ENCODE measurements at regions not wholly inside any gene's neighbourhood (a gene's known extent, or its start where the extent isn't known, plus 50 kb on each side); places are given as distances from the start of the nearest gene placed in this dataset.
"Not testable (repeated sequence)": the region's sequence is repeated elsewhere in the genome, so short reads cannot be mapped to it uniquely, and the experiment has no call there.

DNA sequence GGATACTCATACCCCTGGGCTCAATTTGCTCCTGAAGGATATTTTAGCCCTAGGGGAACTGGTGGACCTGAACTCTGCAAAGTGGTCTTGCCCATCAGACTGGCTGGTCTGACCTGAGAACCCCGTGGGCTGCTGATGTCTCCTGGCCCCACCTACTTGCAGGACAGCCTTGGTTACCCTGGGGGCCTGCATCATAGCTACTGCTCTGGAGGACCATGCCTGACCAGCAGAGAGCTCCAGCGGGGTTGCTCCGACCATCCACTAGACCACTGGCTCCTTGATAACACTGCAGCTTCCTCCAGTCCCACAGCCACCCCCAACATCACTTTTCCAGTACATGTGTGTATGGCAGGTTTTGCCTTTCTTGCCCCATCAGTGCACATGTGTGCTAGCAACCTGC is 331.6 kb upstream of the BRINP3 start:
- no peaks in the 10 kb centered on the region for H3K79me2 ChIP-seq
- H3K27me3 ChIP-seq, result no peaks in the 10 kb centered on the region
- no peak overlapping the region for H3K27ac ChIP-seq
- H2AFZ ChIP-seq, result no peak overlapping the region
- TF ChIP-seq, protein P1, sequence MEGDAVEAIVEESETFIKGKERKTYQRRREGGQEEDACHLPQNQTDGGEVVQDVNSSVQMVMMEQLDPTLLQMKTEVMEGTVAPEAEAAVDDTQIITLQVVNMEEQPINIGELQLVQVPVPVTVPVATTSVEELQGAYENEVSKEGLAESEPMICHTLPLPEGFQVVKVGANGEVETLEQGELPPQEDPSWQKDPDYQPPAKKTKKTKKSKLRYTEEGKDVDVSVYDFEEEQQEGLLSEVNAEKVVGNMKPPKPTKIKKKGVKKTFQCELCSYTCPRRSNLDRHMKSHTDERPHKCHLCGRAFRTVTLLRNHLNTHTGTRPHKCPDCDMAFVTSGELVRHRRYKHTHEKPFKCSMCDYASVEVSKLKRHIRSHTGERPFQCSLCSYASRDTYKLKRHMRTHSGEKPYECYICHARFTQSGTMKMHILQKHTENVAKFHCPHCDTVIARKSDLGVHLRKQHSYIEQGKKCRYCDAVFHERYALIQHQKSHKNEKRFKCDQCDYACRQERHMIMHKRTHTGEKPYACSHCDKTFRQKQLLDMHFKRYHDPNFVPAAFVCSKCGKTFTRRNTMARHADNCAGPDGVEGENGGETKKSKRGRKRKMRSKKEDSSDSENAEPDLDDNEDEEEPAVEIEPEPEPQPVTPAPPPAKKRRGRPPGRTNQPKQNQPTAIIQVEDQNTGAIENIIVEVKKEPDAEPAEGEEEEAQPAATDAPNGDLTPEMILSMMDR (IDR thresholded peaks at IDR 0.05; ENCODE audit: poor library complexity), result no peak
- TF ChIP-seq EZH2 (IDR thresholded peaks at IDR 0.05; ENCODE audit: borderline replicate concordance) (no peak), EZH2phosphoT487 (IDR thresholded peaks at IDR 0.05; ENCODE audit: low read depth, severe bottlenecking, unreplicated experiment) (no peak)
- no peak overlapping the region for H3K4me3 ChIP-seq
- no peaks in the 10 kb centered on the region for H3K36me3 ChIP-seq (replicated peaks; ENCODE audit: insufficient read depth, low read depth)
- H4K20me1 ChIP-seq (ENCODE audit: insufficient read depth, poor library complexity, severe bottlenecking), result no peaks in the 10 kb centered on the region
- no peaks in the 10 kb centered on the region for H3K9me2 ChIP-seq (replicated peaks; ENCODE audit: insufficient read depth)
- 78% methylated on average over 3 of the region's 3 CpGs for WGBS (ENCODE audit: low lambda C conversion rate, missing lambda C conversion rate)
- H3K9me3 ChIP-seq (ENCODE audit: low read depth), result no peaks in the 10 kb centered on the region
- no peak overlapping the region for H3K4me2 ChIP-seq
- no peaks in the 10 kb centered on the region for H3K4me1 ChIP-seq (ENCODE audit: insufficient read depth)
- no peak for DNase-seq (ENCODE audit: low spot score)

DNA sequence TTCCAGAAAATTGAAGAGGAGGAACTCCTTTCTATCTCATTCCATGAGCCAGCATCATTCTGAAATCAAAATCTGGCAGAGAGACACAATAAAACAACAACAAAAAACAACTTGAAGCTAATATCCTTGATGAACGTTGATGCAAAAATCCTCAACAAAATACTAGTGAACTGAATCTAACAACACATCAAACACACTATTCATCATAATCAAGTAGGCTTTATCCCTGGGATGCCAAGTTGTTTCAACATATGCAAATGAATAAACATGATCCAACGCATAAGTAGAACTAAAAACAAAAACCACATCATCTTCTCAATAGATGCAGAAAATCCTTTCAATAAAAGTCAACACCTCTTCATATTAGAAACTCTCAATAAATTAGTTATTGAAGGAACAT is 335.3 kb upstream of the BRINP3 start:
- H3K4me2 ChIP-seq, result no peak overlapping the region
- WGBS (ENCODE audit: low lambda C conversion rate, missing lambda C conversion rate), result 89% methylated on average over 2 of the region's 2 CpGs
- TF ChIP-seq, protein P1 (IDR thresholded peaks at IDR 0.05; ENCODE audit: poor library complexity), result no peak
- TF ChIP-seq EZH2phosphoT487 (IDR thresholded peaks at IDR 0.05; ENCODE audit: low read depth, severe bottlenecking, unreplicated experiment), result no peak
- TF ChIP-seq EZH2 (IDR thresholded peaks at IDR 0.05; ENCODE audit: borderline replicate concordance), result no peak

DNA sequence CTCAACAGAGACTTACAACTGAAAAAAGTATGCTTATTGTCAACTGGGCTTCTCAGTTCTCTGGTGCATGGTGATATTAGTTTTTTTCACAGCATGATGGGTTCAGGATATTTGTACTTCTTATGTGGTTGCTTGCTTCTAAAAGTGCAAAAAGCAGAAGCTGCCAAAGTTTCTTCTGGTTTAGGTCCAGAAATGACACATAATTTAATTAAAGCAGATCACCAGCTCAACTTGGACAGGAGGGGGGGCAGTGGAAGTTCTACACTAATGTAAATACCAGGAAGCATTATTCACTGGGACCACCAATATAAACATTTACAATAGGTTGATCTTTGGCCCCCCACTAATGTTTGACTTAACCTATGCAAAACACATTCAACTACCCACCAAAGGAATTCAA is 354.8 kb upstream of the BRINP3 start:
- no peaks in the 10 kb centered on the region for H3K4me1 ChIP-seq (ENCODE audit: insufficient read depth)
- H3K9me2 ChIP-seq (replicated peaks; ENCODE audit: insufficient read depth), result no peaks in the 10 kb centered on the region
- no peak overlapping the region for H3K27ac ChIP-seq
- H3K79me2 ChIP-seq, result no peaks in the 10 kb centered on the region
- H3K4me2 ChIP-seq, result no peak overlapping the region
- no peaks in the 10 kb centered on the region for H3K27me3 ChIP-seq
- DNase-seq (ENCODE audit: low spot score), result no peak
- TF ChIP-seq EZH2 (IDR thresholded peaks at IDR 0.05; ENCODE audit: borderline replicate concordance), result no peak
- TF ChIP-seq, protein P1 (IDR thresholded peaks at IDR 0.05; ENCODE audit: poor library complexity), result no peak
- no peak for TF ChIP-seq EZH2phosphoT487 (IDR thresholded peaks at IDR 0.05; ENCODE audit: low read depth, severe bottlenecking, unreplicated experiment)
- no peak overlapping the region for H2AFZ ChIP-seq
- no peaks in the 10 kb centered on the region for H4K20me1 ChIP-seq (ENCODE audit: insufficient read depth, poor library complexity, severe bottlenecking)
- H3K9me3 ChIP-seq (ENCODE audit: low read depth), result no peaks in the 10 kb centered on the region
- no peaks in the 10 kb centered on the region for H3K36me3 ChIP-seq (replicated peaks; ENCODE audit: insufficient read depth, low read depth)
- no peak overlapping the region for H3K4me3 ChIP-seq

More for the DNA sequence above, 335.3 kb upstream of the BRINP3 start:
- Histone ChIP-seq H3K36me3 (replicated peaks; ENCODE audit: insufficient read depth, low read depth) (no peaks in the 10 kb centered on the region), H2AFZ (no peak overlapping the region), H4K20me1 (ENCODE audit: insufficient read depth, poor library complexity, severe bottlenecking) (no peaks in the 10 kb centered on the region), H3K27me3 (no peaks in the 10 kb centered on the region), H3K9me3 (ENCODE audit: low read depth) (no peaks in the 10 kb centered on the region), H3K27ac (no peak overlapping the region), H3K9me2 (replicated peaks; ENCODE audit: insufficient read depth) (no peaks in the 10 kb centered on the region), H3K4me1 (ENCODE audit: insufficient read depth) (no peaks in the 10 kb centered on the region), H3K79me2 (no peaks in the 10 kb centered on the region), H3K4me3 (no peak overlapping the region)
- DNase-seq (ENCODE audit: low spot score), result no peak

DNA sequence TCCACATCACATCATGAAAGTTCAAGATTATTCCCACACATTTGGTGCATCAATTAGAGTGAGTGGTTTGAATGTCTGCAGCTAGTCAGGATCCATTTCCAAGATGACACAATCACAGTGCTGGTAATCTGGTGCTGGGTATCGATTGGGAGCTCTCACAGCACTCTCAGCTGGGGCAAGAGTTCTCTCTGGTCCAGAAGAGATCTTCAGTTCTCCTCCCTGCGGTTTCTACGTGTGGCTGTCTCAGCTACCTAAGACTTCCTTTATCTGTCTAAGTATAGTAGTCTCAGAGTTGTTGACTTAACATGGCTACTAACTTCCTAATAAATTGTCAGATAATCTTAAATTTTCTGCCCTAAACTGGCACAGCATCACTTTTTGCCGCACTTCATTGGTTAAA is 358.0 kb upstream of the BRINP3 start:
- no peak overlapping the region for H3K4me3 ChIP-seq
- WGBS (ENCODE audit: low lambda C conversion rate, missing lambda C conversion rate), result 87% methylated on average over 4 of the region's 4 CpGs
- no peaks in the 10 kb centered on the region for H3K27me3 ChIP-seq
- no peak for DNase-seq (ENCODE audit: low spot score)
- H3K9me3 ChIP-seq (ENCODE audit: low read depth), result no peaks in the 10 kb centered on the region
- H3K79me2 ChIP-seq, result no peaks in the 10 kb centered on the region
- H2AFZ ChIP-seq, result no peak overlapping the region
- no peaks in the 10 kb centered on the region for H4K20me1 ChIP-seq (ENCODE audit: insufficient read depth, poor library complexity, severe bottlenecking)
- no peak overlapping the region for H3K4me2 ChIP-seq
- no peak overlapping the region for H3K27ac ChIP-seq
- no peaks in the 10 kb centered on the region for H3K36me3 ChIP-seq (replicated peaks; ENCODE audit: insufficient read depth, low read depth)
- TF ChIP-seq, protein P1 (IDR thresholded peaks at IDR 0.05; ENCODE audit: poor library complexity), result no peak
- TF ChIP-seq EZH2 (IDR thresholded peaks at IDR 0.05; ENCODE audit: borderline replicate concordance), result no peak
- TF ChIP-seq EZH2phosphoT487 (IDR thresholded peaks at IDR 0.05; ENCODE audit: low read depth, severe bottlenecking, unreplicated experiment), result no peak
- H3K4me1 ChIP-seq (ENCODE audit: insufficient read depth), result no peaks in the 10 kb centered on the region
- no peaks in the 10 kb centered on the region for H3K9me2 ChIP-seq (replicated peaks; ENCODE audit: insufficient read depth)

DNA sequence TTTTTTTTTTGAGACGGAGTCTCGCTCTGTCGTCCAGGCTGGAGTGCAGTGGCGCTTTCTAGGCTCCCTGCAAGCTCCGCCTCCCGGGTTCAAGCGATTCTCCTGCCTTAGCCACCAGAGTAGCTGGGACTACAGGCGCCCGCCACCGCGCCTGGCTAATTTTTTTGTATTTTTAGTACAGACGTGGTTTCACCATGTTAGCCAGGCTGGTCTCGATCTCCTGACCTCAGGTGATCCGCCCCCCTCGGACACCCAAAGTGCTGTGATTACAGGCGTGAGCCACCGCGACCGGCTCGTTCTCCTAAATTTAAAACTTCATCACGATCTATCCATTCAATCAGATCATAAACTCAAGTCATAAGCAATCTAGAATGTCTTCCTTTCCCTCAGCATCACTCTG is 359.5 kb upstream of the BRINP3 start:
- H2AFZ ChIP-seq; H3K27ac ChIP-seq; H3K4me2 ChIP-seq; H3K4me1 ChIP-seq (ENCODE audit: insufficient read depth); H4K20me1 ChIP-seq (ENCODE audit: insufficient read depth, poor library complexity, severe bottlenecking); H3K27me3 ChIP-seq; H3K36me3 ChIP-seq (replicated peaks; ENCODE audit: insufficient read depth, low read depth); H3K79me2 ChIP-seq; H3K9me2 ChIP-seq (replicated peaks; ENCODE audit: insufficient read depth); H3K9me3 ChIP-seq (ENCODE audit: low read depth); DNase-seq (ENCODE audit: low spot score); H3K4me3 ChIP-seq: not testable (repeated sequence)
- 92% methylated on average over 21 of the region's 21 CpGs for WGBS (ENCODE audit: low lambda C conversion rate, missing lambda C conversion rate)
